ENCODE measurements at regions not wholly inside any gene's neighbourhood (a gene's known extent, or its start where the extent isn't known, plus 50 kb on each side); places are given as distances from the start of the nearest gene placed in this dataset.

DNA sequence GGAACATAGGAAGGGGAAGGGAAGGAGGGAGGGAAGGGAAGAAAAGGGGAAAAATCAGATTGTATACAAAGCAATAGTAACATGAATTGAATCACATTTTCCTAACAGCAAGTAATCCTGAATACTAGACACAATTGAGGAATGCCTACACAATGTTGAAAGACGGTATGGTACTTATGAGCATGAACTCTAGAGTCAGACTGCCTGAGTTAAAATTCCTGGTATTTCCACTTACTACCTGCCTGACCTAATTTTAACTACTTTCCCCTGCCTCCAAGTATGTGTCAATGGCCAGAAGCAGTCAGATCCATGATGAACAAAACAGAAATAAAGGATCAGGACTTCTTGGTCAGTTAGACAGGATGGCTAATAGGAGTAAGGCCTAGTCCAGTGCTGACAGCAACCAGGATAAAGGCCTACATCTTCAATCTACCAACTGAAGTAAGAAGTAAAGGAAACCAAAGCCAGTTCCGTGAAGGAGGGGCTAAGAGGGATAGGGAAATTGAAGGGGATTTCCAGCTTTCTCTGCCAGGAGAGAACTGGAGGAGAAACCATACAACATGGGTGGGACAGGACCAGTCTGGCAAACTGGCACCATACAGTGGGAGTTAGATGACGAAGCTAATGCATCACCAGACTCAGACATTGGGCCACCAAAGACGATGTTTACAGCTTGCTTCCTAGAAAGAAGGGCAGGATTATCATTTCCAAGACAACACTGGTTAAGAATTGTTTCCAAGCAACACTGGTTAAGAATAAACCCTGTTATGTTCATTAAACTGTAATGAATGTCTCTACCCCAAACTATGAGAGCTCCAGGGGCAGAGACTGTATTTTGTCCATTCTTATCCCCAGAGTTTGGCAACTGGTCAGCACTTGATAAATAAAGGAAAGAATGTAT lies 151.6 kb upstream of the UBE2E2 start:
- DNase-seq, result no peak
- Histone ChIP-seq H2BK12ac (ENCODE audit: insufficient read length, low read depth, low read length) (no peak overlapping the region), H2BK15ac (ENCODE audit: low read depth, low read length) (no peak overlapping the region), H3K18ac (ENCODE audit: insufficient read length, low read depth, low read length) (no peak overlapping the region), H4K91ac (ENCODE audit: insufficient read length, low read depth, low read length) (no peak overlapping the region), H4K5ac (ENCODE audit: insufficient read length, low read depth, low read length) (no peak overlapping the region), H3K23me2 (ENCODE audit: insufficient read length, low read depth, low read length, poor library complexity, severe bottlenecking) (no peaks in the 10 kb centered on the region), H3K56ac (ENCODE audit: insufficient read length, low read depth, low read length) (no peak overlapping the region), H3K14ac (ENCODE audit: insufficient read depth, low read length) (no peak overlapping the region), H3K4me2 (ENCODE audit: insufficient read depth, insufficient read length, low read length) (no peak overlapping the region), H3T11ph (ENCODE audit: low read length) (no peak overlapping the region), H4K20me1 (ENCODE audit: control insufficient read depth, insufficient read depth, insufficient read length) (no peaks in the 10 kb centered on the region), H3K23ac (ENCODE audit: insufficient read length, low read depth, low read length) (no peak overlapping the region), H3K4me1 (ENCODE audit: insufficient read depth, low read length) (no peaks in the 10 kb centered on the region), H3K9me3 (ENCODE audit: control insufficient read depth, low read depth, low read length) (no peaks in the 10 kb centered on the region), H2BK120ac (ENCODE audit: low read depth, low read length, poor library complexity, severe bottlenecking) (no peak overlapping the region), H3K9ac (ENCODE audit: extremely low read depth, insufficient read length, low read length) (no peak overlapping the region), H3K27ac (ENCODE audit: insufficient read length, low read depth, low read length) (no peak overlapping the region), H4K8ac (replicated peaks; ENCODE audit: insufficient read length, low read depth, low read length) (no peak overlapping the region), H3K79me1 (ENCODE audit: insufficient read depth, low read depth, low read length, poor library complexity, severe bottlenecking) (no peaks in the 10 kb centered on the region), H3K4ac (ENCODE audit: low read depth, low read length) (no peak overlapping the region), H2BK5ac (ENCODE audit: insufficient read length, low read length) (no peak overlapping the region), H3K79me2 (ENCODE audit: insufficient read depth, low read length) (no peaks in the 10 kb centered on the region), H3K27me3 (ENCODE audit: insufficient read depth, low read length) (no peaks in the 10 kb centered on the region), H2AK5ac (ENCODE audit: insufficient read length, low read length) (no peak overlapping the region), H2BK20ac (ENCODE audit: low read depth, low read length, poor library complexity, severe bottlenecking) (no peak overlapping the region), H2AFZ (ENCODE audit: low read length) (no peak overlapping the region)
- WGBS (ENCODE audit: extremely low coverage, insufficient read length, low lambda C conversion rate), result no CpG with 5 or more reads among the region's 4 CpGs
- TF ChIP-seq CTCF (conservative IDR thresholded peaks at IDR 0.05), result no peak
- no peak overlapping the region for H3K27ac Mint-ChIP-seq
- peaks cover 15 to 17% of the 10 kb centered on the region in 2 experiments for H3K9me3 Mint-ChIP-seq
- no peaks in the 10 kb centered on the region for H3K27me3 Mint-ChIP-seq (ENCODE audit: low read depth)
- H3K4me3 Mint-ChIP-seq, result no peak overlapping the region
- H3K4me1 Mint-ChIP-seq, result peaks cover 0 to 2% of the 10 kb centered on the region in 2 experiments; a peak in 2 of 4 replicates
- H3K36me3 Mint-ChIP-seq (ENCODE audit: insufficient read depth in 1 of 3, low read depth in 3 of 3), result peaks cover 2 to 8% (median 5%) of the 10 kb centered on the region in 3 experiments; a peak in 5 of 7 replicates
